Pancreas (tissue), 10 donors: ENCODE measurements at regions not wholly inside any gene's neighbourhood (a gene's known extent, or its start where the extent isn't known, plus 50 kb on each side); places are given as distances from the start of the nearest gene placed in this dataset.

Source experiments
- ATAC-seq, 4 donors: fragments of 200-7000 bp; cut with Tn5 transposase; one replicate each; pipeline versions ENCODE4 v1.8.0 to v1.9.1; 2020; ENCODE audit warnings: mild to moderate bottlenecking in 4 of 4, moderate library complexity in 4 of 4
- DNase-seq, 6 donors: peaks; one replicate each; pipeline ENCODE4 v3.0.0-alpha.2; 2020
- FAIRE-seq: peaks from 2 replicates; lab custom pipeline; 2012; peaks lifted over from hg19 to GRCh38; lab: Jason Lieb, UNC
- H3K27ac ChIP-seq, 4 donors: fragments of 200-600 bp; sonication (generic); 1 replicate in 3 of 4; 2 replicates in 1 of 4; pipeline versions ENCODE4 v1.5.0 to v1.8.0; 2020
- H3K27me3 ChIP-seq, 4 donors: fragments of 200-600 bp; one replicate each; pipeline ENCODE4 v1.8.0; 2021
- H3K36me3 ChIP-seq, 3 donors: fragments of 200-600 bp; sonication (generic) in 1 of 3; one replicate each; pipeline versions ENCODE4 v1.5.0 to v1.8.0; 2020 to 2021
- H3K4me1 ChIP-seq, 3 donors: fragments of 200-600 bp; one replicate each; pipeline ENCODE4 v1.8.0; 2021
- H3K4me3 ChIP-seq, 4 donors: fragments of 200-600 bp; sonication (generic) in 2 of 4; one replicate each; pipeline versions ENCODE4 v1.5.0 to v1.8.0; 2020 to 2021
- H3K9me3 ChIP-seq, 4 donors: fragments of 200-600 bp; one replicate each; pipeline ENCODE4 v1.8.0; 2021
- WGBS, 2 donors: extraction: QIAGEN DNeasy Blood & Tissue Kit; methylation state at CpG; one replicate each; pipeline ENCODE4 v1.1.7; 2013; 5-methylcytosine and 5-hydroxymethylcytosine counted together
- intact Hi-C, 3 donors: fragments of 100-400 bp; cut with DNase I; formaldehyde crosslinking; loops; one replicate each; pipeline versions ENCODE4 v1.11.1 to v1.14.2; 2022
- TF ChIP-seq, protein P1 (sequence below), 4 donors: fragments of 200-600 bp; sonication (generic) in 3 of 4; IDR thresholded peaks; one replicate each; pipeline versions ENCODE4 v1.5.0 to v1.8.0; 2021; ENCODE audit warnings: antibody characterized with exemption in 4 of 4
- donor health status: healthy with polysubstance abuse.
- donor health status: DM: no; HTN: no; CAD: no; lungs with moderate emphysema.
- donor health status: DM: no; HTN: no; CAD: no.
- donor health status: control.
- donor health status: control.
- donor health status: Bipolar disorder and iron deficiency.
- donor health status: DM: yes; HTN: yes; CAD: no.
- donor health status: DM: no; HTN: no; CAD: no.
- donor health status: DM: no; HTN: no; CAD: no.
- donor health status: DM: yes; HTN: yes; CAD: no.

DNA sequence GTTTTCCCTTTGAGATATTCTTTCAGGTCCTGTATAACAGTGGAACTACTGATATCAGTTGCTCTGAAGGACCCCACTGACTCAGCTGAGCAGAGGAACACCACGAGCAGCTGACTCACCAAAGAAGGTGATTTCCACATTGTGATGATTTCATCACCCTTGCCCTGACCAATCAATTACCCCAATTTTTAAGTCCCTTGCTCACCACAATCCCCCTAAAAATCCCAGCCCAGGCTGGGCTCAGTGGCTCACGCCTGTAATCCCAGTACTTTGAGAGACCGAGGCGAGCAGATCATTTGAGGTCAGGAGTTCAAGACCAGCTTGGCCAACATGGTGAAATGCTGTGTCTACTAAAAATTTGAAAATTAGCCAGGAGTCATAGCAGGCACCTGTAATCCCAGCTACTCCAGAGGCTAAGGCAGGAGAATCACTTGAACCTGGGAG, 125.3 kb upstream of the ABCA1 start:
- TF ChIP-seq, protein P1, sequence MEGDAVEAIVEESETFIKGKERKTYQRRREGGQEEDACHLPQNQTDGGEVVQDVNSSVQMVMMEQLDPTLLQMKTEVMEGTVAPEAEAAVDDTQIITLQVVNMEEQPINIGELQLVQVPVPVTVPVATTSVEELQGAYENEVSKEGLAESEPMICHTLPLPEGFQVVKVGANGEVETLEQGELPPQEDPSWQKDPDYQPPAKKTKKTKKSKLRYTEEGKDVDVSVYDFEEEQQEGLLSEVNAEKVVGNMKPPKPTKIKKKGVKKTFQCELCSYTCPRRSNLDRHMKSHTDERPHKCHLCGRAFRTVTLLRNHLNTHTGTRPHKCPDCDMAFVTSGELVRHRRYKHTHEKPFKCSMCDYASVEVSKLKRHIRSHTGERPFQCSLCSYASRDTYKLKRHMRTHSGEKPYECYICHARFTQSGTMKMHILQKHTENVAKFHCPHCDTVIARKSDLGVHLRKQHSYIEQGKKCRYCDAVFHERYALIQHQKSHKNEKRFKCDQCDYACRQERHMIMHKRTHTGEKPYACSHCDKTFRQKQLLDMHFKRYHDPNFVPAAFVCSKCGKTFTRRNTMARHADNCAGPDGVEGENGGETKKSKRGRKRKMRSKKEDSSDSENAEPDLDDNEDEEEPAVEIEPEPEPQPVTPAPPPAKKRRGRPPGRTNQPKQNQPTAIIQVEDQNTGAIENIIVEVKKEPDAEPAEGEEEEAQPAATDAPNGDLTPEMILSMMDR (IDR thresholded peaks at IDR 0.05) = no peak
- peaks cover 5 to 21% (median 8%) of the 10 kb centered on the region in 3 donors for H3K4me1 ChIP-seq
- WGBS, 2 donors = 85 to 87% methylated on average over 4 of the region's 4 CpGs
- H3K27ac ChIP-seq = peak overlapping the region in 2 of 4 donors; percentile 31 to 33
- peak in 1 of 6 donors; percentile 46 for DNase-seq
- intact Hi-C loops = no loop called here
- no peaks in the 10 kb centered on the region for H3K36me3 ChIP-seq
- peak; percentile 13 to 66 (median 44) for ATAC-seq
- H3K9me3 ChIP-seq = no peaks in the 10 kb centered on the region
- no peak overlapping the region for H3K4me3 ChIP-seq
- no peaks in the 10 kb centered on the region for H3K27me3 ChIP-seq
- no peak for FAIRE-seq

DNA sequence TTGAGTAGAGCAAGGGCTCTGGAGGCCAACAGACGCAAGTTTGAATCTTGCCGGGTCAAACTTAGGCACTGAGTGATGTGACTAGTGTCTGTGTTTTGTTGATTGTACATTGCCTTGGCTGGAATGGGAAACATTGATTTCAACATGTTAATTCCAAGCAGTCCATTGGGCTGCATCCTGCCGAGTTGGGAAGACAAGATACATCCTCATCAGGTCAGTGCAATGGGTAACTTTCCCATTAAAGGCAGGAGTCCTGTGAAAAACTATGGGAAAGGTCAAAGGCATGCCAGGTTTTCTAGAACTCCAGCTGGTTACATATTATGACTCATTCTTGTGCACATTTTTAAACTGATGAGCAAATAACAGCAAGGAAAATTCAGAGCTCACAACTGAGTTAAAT, 126.5 kb upstream of the ABCA1 start:
- no peak for FAIRE-seq
- intact Hi-C loops = no loop called here
- no peak overlapping the region for H3K4me3 ChIP-seq
- no peaks in the 10 kb centered on the region for H3K36me3 ChIP-seq
- peaks cover 8 to 21% (median 11%) of the 10 kb centered on the region in 3 donors for H3K4me1 ChIP-seq
- H3K27me3 ChIP-seq = no peaks in the 10 kb centered on the region
- 45 to 49% methylated on average over 3 of the region's 3 CpGs for WGBS, 2 donors
- TF ChIP-seq, protein P1 (IDR thresholded peaks at IDR 0.05) = no peak
- ATAC-seq = peak; percentile 82 to 88 (median 84)
- peak overlapping the region; percentile 22 to 61 (median 38) for H3K27ac ChIP-seq
- peak in 2 of 6 donors; percentile 30 to 47 for DNase-seq
- no peaks in the 10 kb centered on the region for H3K9me3 ChIP-seq

DNA sequence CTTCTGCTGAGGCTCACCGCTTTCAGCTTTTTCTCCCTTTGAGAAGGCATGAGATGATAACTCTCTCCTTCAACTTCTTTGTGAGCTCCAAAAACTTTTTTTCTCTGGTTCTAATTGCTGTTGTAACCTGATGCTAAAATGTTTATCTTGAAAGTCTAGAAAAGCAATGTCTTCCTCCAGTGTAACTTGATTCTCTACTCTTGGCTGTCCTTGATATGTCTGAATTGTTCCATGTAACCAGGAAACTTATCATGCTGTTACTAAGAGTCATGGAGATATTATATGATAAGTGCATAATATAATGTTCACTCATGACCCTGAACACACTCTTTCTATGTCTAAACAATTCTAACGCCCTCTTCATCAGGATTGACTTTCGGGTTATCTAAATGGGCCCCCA, 128.0 kb upstream of the ABCA1 start:
- DNase-seq = no peak

DNA sequence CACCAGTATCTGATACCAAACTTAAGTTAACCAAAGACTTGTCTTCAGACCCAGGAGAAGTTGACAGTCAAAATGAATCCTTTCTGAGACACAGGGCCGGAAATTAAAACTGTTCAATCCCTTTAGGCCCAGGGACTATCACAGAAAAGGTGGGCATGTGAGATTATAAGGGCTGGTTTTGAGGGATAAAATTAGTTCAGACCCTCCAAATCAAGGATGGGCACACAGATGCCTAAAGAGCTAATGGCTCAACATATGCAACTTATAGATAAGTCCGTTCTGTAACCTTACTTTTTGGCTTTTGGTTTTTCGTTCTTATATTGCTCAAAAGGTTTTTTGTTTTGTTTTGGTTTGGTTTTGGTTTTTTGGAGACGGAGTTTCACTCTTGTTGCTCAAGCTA, 129.6 kb upstream of the ABCA1 start:
- intact Hi-C loops = no loop called here
- H3K4me1 ChIP-seq = peaks cover 10 to 21% (median 11%) of the 10 kb centered on the region in 3 donors
- FAIRE-seq (no peak), ATAC-seq (no peak), DNase-seq (no peak)
- no peaks in the 10 kb centered on the region for H3K36me3 ChIP-seq
- H3K27me3 ChIP-seq = no peaks in the 10 kb centered on the region
- no peak overlapping the region for H3K4me3 ChIP-seq
- 84 to 95% methylated on average over 4 of the region's 4 CpGs for WGBS, 2 donors
- H3K9me3 ChIP-seq = no peaks in the 10 kb centered on the region
- TF ChIP-seq, protein P1 (IDR thresholded peaks at IDR 0.05) = no peak
- no peak overlapping the region for H3K27ac ChIP-seq

More for the DNA sequence above, 128.0 kb upstream of the ABCA1 start:
- H3K4me3 ChIP-seq = no peak overlapping the region
- TF ChIP-seq, protein P1 (IDR thresholded peaks at IDR 0.05) = no peak
- H3K27ac ChIP-seq = peak overlapping the region in 3 of 4 donors; percentile 12 to 65 (median 61)
- intact Hi-C loops = no loop called here
- H3K27me3 ChIP-seq = no peaks in the 10 kb centered on the region
- no peaks in the 10 kb centered on the region for H3K36me3 ChIP-seq
- 40 to 59% methylated on average over 3 of the region's 3 CpGs for WGBS, 2 donors
- H3K4me1 ChIP-seq = peaks cover 10 to 21% (median 11%) of the 10 kb centered on the region in 3 donors
- no peaks in the 10 kb centered on the region for H3K9me3 ChIP-seq
- peak; percentile 75 to 80 (median 77) for ATAC-seq
- no peak for FAIRE-seq

DNA sequence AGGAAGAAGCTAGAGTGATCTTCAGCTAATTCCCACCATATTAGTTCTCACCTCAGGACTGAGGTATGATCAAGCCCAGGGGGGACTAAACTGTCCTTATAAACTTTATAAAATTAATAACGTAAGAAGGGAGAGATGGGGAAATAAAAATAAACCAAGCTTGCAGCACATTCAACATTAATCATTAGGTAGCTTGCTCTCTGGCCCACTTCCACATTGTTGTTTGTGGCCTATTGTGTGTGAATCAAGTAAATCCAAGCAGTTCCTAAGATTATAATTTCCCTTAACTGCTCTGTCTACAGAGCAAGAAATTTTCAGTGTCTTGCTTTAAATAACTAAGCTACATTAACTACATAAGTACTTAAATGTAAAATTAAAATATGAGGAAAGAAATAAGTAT, 131.3 kb upstream of the ABCA1 start:
- WGBS, 2 donors = 11 to 38% methylated on average over 1 of the region's 1 CpG
- no peak for DNase-seq
- TF ChIP-seq, protein P1 (IDR thresholded peaks at IDR 0.05) = no peak

More for the DNA sequence above, 131.3 kb upstream of the ABCA1 start:
- no peak for ATAC-seq
- Histone ChIP-seq H3K9me3 (no peaks in the 10 kb centered on the region), H3K4me3 (no peak overlapping the region), H3K36me3 (no peaks in the 10 kb centered on the region), H3K27ac (no peak overlapping the region), H3K27me3 (no peaks in the 10 kb centered on the region), H3K4me1 (peaks cover 17 to 23% (median 18%) of the 10 kb centered on the region in 3 donors)
- no peak for FAIRE-seq
- intact Hi-C loops = no loop called here
